ENCODE measurements at regions not wholly inside any gene's neighbourhood (a gene's known extent, or its start where the extent isn't known, plus 50 kb on each side); places are given as distances from the start of the nearest gene placed in this dataset.

GRCh38 chr2:167790781-167791450 is 456.5 kb downstream of the STK39 start:
- no peak for DNase-seq
- H3K27me3 Mint-ChIP-seq (ENCODE audit: low read depth in 3 of 3) = peaks cover 1 to 4% (median 3%) of the 10 kb centered on the region in 3 donors
- TF ChIP-seq, protein P1, sequence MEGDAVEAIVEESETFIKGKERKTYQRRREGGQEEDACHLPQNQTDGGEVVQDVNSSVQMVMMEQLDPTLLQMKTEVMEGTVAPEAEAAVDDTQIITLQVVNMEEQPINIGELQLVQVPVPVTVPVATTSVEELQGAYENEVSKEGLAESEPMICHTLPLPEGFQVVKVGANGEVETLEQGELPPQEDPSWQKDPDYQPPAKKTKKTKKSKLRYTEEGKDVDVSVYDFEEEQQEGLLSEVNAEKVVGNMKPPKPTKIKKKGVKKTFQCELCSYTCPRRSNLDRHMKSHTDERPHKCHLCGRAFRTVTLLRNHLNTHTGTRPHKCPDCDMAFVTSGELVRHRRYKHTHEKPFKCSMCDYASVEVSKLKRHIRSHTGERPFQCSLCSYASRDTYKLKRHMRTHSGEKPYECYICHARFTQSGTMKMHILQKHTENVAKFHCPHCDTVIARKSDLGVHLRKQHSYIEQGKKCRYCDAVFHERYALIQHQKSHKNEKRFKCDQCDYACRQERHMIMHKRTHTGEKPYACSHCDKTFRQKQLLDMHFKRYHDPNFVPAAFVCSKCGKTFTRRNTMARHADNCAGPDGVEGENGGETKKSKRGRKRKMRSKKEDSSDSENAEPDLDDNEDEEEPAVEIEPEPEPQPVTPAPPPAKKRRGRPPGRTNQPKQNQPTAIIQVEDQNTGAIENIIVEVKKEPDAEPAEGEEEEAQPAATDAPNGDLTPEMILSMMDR (IDR thresholded peaks at IDR 0.05) = no peak
- intact Hi-C loops (cut with micrococcal nuclease) = no loop called here
- Histone ChIP-seq H4K20me1 (ENCODE audit: insufficient read depth, low read length) (no peaks in the 10 kb centered on the region), H3K9me3 (replicated peaks in 1 of 2; ENCODE audit: control insufficient read depth in 1 of 2, insufficient read depth in 1 of 2, low read length in 2 of 2) (no peaks in the 10 kb centered on the region), H3K4me1 (ENCODE audit: control insufficient read depth in 1 of 2, insufficient read depth in 2 of 2, low read length in 2 of 2) (no peaks in the 10 kb centered on the region), H2AFZ (ENCODE audit: insufficient read depth, low read depth, low read length, poor library complexity, severe bottlenecking) (no peak overlapping the region), H3K4me3 (replicated peaks in 1 of 3; ENCODE audit: low read depth in 2 of 3, low read length in 3 of 3) (no peak overlapping the region), H3K79me2 (ENCODE audit: insufficient read depth, low read length) (no peaks in the 10 kb centered on the region), H3K4me2 (replicated peaks; ENCODE audit: extremely low read depth, low read length, poor library complexity, severe bottlenecking) (no peak overlapping the region), H3K27me3 (ENCODE audit: control insufficient read depth in 2 of 2, insufficient read depth in 2 of 2, low read length in 2 of 2) (no peaks in the 10 kb centered on the region), H3K36me3 (replicated peaks in 1 of 2; ENCODE audit: control insufficient read depth in 1 of 2, insufficient read depth in 2 of 2, low read length in 2 of 2) (no peaks in the 10 kb centered on the region), H3K9ac (ENCODE audit: insufficient read depth, low read length, poor library complexity, severe bottlenecking) (no peak overlapping the region), H3K27ac (ENCODE audit: low read depth in 1 of 2, low read length in 2 of 2) (no peak overlapping the region)
- H3K27ac Mint-ChIP-seq = no peak overlapping the region
- peaks cover 0 to 7% (median 3%) of the 10 kb centered on the region in 7 donors for H3K9me3 Mint-ChIP-seq
- H3K4me3 Mint-ChIP-seq = no peak overlapping the region
- no peaks in the 10 kb centered on the region for H3K4me1 Mint-ChIP-seq
- no peaks in the 10 kb centered on the region for H3K36me3 Mint-ChIP-seq
- WGBS (ENCODE audit: insufficient coverage) = no CpG with 5 or more reads among the region's 4 CpGs

- no peak for DNase-seq
- H3K4me1 Mint-ChIP-seq = no peaks in the 10 kb centered on the region
- Histone ChIP-seq H3K79me2 (ENCODE audit: insufficient read depth, low read length) (no peaks in the 10 kb centered on the region), H3K4me1 (ENCODE audit: control insufficient read depth in 1 of 2, insufficient read depth in 2 of 2, low read length in 2 of 2) (no peaks in the 10 kb centered on the region), H3K27ac (ENCODE audit: low read depth in 1 of 2, low read length in 2 of 2) (no peak overlapping the region), H3K4me3 (replicated peaks in 1 of 3; ENCODE audit: low read depth in 2 of 3, low read length in 3 of 3) (no peak overlapping the region), H3K27me3 (ENCODE audit: control insufficient read depth in 2 of 2, insufficient read depth in 2 of 2, low read length in 2 of 2) (no peaks in the 10 kb centered on the region), H4K20me1 (ENCODE audit: insufficient read depth, low read length) (no peaks in the 10 kb centered on the region), H3K36me3 (replicated peaks in 1 of 2; ENCODE audit: control insufficient read depth in 1 of 2, insufficient read depth in 2 of 2, low read length in 2 of 2) (no peaks in the 10 kb centered on the region), H3K4me2 (replicated peaks; ENCODE audit: extremely low read depth, low read length, poor library complexity, severe bottlenecking) (no peak overlapping the region), H2AFZ (ENCODE audit: insufficient read depth, low read depth, low read length, poor library complexity, severe bottlenecking) (no peak overlapping the region), H3K9me3 (replicated peaks in 1 of 2; ENCODE audit: control insufficient read depth in 1 of 2, insufficient read depth in 1 of 2, low read length in 2 of 2) (no peaks in the 10 kb centered on the region), H3K9ac (ENCODE audit: insufficient read depth, low read length, poor library complexity, severe bottlenecking) (no peak overlapping the region)
- TF ChIP-seq, protein P1 (IDR thresholded peaks at IDR 0.05) = no peak
- intact Hi-C loops (cut with micrococcal nuclease) = no loop called here
- H3K27me3 Mint-ChIP-seq (ENCODE audit: low read depth in 3 of 3) = peaks cover 1 to 4% (median 3%) of the 10 kb centered on the region in 3 donors
- 88% methylated on average over 3 of the region's 4 CpGs for WGBS (ENCODE audit: insufficient coverage)
- no peak overlapping the region for H3K27ac Mint-ChIP-seq
- H3K36me3 Mint-ChIP-seq = no peaks in the 10 kb centered on the region
- H3K9me3 Mint-ChIP-seq = peaks cover 0 to 7% (median 3%) of the 10 kb centered on the region in 7 donors
- no peak overlapping the region for H3K4me3 Mint-ChIP-seq
Observed at GRCh38 chr2:167790189-167790588, 457.2 kb downstream of the STK39 start.

Measured in CD14-positive monocyte (primary cell).